ENCODE measurements at regions not wholly inside any gene's neighbourhood (a gene's known extent, or its start where the extent isn't known, plus 50 kb on each side); places are given as distances from the start of the nearest gene placed in this dataset.

GRCh38 chr13:22625691-22626090 lies 555.1 kb upstream of the SGCG start:
- TF ChIP-seq CTCF (IDR thresholded peaks at IDR 0.05) (no peak), POLR2A (IDR thresholded peaks at IDR 0.05) (no peak)

Measured in lower leg skin (tissue), 3 donors.